Colonic mucosa (tissue), 4 donors: ENCODE measurements at regions not wholly inside any gene's neighbourhood (a gene's known extent, or its start where the extent isn't known, plus 50 kb on each side); places are given as distances from the start of the nearest gene placed in this dataset.

Source experiments
- DNase-seq: peaks from one replicate; pipeline ENCODE4 v3.0.0-alpha.2; 2020
- H3K27ac ChIP-seq: fragments of 200-600 bp; one replicate; pipeline ENCODE4 v1.8.0; 2021
- H3K27me3 ChIP-seq: fragments of 200-600 bp; one replicate; pipeline ENCODE4 v1.8.0; 2021
- H3K36me3 ChIP-seq: fragments of 200-600 bp; one replicate; pipeline ENCODE4 v1.8.0; 2021
- H3K4me1 ChIP-seq: fragments of 200-600 bp; one replicate; pipeline ENCODE4 v1.8.0; 2021; ENCODE audit warnings: mild to moderate bottlenecking
- H3K4me3 ChIP-seq: fragments of 200-600 bp; one replicate; pipeline ENCODE4 v1.8.0; 2021
- H3K9ac ChIP-seq, 2 donors: one replicate each; pipeline ENCODE4 v1.7.0; 2013; ENCODE audit warnings: control low read depth in 2 of 2, low read depth in 2 of 2, low read length in 2 of 2
- H3K9me3 ChIP-seq: fragments of 200-600 bp; one replicate; pipeline ENCODE4 v1.8.0; 2021
- intact Hi-C: fragments of 100-400 bp; cut with DNase I; formaldehyde crosslinking; loops from one replicate; pipeline ENCODE4 v1.14.1; 2022
- TF ChIP-seq, protein P1 (sequence below): fragments of 200-600 bp; IDR thresholded peaks from one replicate; pipeline ENCODE4 v1.8.0; 2022; ENCODE audit warnings: antibody characterized with exemption, mild to moderate bottlenecking
- donor health status: healthy.
- donor health status: DM: no; HTN: no; CAD: no.
- donor health status: DM: no; HTN: no; CAD: no.

DNA sequence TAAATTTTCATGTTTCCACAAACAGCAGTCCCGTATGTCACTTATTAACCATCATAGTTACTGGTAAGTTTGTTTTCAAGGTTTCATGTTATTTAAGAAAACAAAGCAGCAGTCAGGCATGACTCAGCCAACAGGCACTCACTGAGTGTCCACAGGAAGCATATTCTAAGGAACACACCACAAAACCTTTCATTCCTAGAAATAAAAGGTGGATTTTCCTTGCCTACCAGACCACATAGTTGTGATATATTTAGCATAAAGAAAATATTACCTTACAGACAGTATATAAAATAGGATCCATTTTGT is 143.3 kb upstream of the AVPR1A start:
- intact Hi-C loops = no loop called here
- Histone ChIP-seq H3K27ac (no peak overlapping the region), H3K36me3 (no peaks in the 10 kb centered on the region), H3K4me3 (no peak overlapping the region), H3K9me3 (no peaks in the 10 kb centered on the region), H3K4me1 (no peaks in the 10 kb centered on the region), H3K27me3 (no peaks in the 10 kb centered on the region), H3K9ac (no peak overlapping the region)
- TF ChIP-seq, protein P1, sequence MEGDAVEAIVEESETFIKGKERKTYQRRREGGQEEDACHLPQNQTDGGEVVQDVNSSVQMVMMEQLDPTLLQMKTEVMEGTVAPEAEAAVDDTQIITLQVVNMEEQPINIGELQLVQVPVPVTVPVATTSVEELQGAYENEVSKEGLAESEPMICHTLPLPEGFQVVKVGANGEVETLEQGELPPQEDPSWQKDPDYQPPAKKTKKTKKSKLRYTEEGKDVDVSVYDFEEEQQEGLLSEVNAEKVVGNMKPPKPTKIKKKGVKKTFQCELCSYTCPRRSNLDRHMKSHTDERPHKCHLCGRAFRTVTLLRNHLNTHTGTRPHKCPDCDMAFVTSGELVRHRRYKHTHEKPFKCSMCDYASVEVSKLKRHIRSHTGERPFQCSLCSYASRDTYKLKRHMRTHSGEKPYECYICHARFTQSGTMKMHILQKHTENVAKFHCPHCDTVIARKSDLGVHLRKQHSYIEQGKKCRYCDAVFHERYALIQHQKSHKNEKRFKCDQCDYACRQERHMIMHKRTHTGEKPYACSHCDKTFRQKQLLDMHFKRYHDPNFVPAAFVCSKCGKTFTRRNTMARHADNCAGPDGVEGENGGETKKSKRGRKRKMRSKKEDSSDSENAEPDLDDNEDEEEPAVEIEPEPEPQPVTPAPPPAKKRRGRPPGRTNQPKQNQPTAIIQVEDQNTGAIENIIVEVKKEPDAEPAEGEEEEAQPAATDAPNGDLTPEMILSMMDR = no peak
- no peak for DNase-seq

DNA sequence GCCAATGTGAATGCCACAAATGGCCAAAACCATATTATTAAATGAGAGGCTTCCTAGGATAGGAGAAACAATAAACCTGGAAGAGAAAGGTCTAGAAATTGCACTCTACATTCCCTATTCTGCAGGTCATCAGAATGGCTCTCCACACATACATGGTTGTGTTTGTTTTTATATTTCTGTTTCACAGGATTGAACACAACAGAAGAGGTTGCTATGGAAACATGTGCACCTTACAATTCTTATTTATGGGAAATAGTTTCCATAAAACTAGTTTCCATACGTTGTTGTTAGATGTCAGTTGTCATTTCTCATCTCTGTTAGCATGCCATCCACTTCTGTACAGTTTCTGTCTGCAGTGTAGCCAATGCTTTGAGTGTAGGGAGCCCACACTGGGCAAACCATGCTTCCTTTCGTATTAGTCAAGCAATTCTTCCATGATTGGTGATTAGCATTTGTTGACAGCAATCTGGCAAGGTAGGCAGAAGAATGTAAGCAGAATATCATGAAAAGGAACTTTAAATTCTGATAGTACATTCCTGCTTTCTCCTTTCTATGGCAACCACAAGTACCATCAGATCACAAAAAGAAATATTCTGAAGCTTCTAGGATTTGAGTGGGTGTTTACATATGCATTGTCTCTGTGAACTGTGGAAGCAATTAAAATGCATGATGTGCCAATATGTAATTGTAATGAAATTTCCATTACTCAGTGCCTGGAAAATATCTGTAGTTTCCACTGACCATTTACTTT is 141.6 kb upstream of the AVPR1A start:
- Histone ChIP-seq H3K4me1 (no peaks in the 10 kb centered on the region), H3K9ac (no peak overlapping the region), H3K36me3 (no peaks in the 10 kb centered on the region), H3K27me3 (no peaks in the 10 kb centered on the region), H3K9me3 (no peaks in the 10 kb centered on the region), H3K27ac (no peak overlapping the region), H3K4me3 (no peak overlapping the region)
- TF ChIP-seq, protein P1 = no peak
- no peak for DNase-seq
- intact Hi-C loops = no loop called here

DNA sequence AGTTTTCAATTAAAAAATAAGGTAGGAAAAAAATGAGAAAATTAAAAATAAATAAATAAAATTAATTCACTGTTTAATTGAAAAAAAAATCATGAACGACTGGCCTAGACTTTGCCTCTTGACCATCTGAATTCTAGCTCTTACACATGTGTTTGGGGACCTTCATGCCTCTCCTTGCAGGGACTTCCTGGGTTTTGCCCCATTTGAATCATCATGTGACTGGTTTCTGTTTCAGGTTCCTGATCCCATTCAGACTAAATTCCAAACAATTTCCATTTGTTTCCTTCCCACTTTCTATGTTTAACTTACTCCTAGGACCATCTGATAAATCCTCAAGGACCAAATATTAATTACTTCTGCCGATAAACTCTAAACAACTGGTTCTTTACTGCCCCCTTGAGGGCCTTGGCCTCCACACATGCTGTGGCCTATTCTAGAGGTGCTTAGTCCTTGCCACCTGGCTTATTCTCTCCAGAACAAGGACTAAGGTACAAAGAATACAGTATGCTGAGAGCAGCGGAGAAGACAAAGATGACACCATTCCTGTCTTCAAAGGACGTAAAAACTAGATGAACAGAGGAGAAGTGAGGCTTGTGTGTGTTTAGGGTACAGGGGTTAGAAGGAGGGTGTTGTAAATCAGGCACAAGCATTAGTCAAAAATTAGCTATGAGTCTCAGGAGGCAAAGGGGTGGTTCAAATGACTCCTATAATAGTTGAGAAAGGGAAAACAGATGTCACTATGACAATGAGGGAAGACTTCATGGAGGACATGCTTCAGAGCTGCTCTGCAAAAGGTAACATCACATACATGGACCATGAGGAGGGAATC is 125.8 kb upstream of the AVPR1A start:
- Histone ChIP-seq H3K9ac (no peak overlapping the region), H3K4me1 (no peaks in the 10 kb centered on the region), H3K27me3 (no peaks in the 10 kb centered on the region), H3K9me3 (no peaks in the 10 kb centered on the region), H3K4me3 (no peak overlapping the region), H3K36me3 (no peaks in the 10 kb centered on the region), H3K27ac (no peak overlapping the region)
- intact Hi-C loops = no loop called here
- TF ChIP-seq, protein P1 = peak; percentile 39
- DNase-seq = peak; percentile 17

DNA sequence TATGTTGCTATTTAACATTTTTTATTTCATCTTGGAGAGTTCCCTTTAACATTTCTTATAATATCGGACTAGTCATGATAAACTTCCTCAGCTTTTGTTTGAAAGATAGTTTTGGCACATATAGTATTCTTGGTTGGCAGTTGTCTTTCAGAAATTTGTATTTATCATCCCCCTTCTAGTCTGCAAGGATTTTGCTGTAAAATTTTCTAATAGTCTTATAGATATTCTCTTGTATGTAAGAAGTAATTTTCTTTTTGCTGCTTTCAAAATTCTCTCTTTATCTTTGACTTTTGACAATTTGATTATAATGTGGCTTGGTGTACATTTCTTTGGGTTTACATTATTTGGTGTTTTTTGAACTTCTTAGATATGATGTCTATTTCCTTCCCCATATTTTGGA is 116.0 kb upstream of the AVPR1A start:
- TF ChIP-seq, protein P1 = no peak
- Histone ChIP-seq H3K4me3 (no peak overlapping the region), H3K9me3 (no peaks in the 10 kb centered on the region), H3K9ac (no peak overlapping the region), H3K27ac (no peak overlapping the region), H3K36me3 (no peaks in the 10 kb centered on the region), H3K27me3 (no peaks in the 10 kb centered on the region), H3K4me1 (no peaks in the 10 kb centered on the region)
- DNase-seq = no peak
- intact Hi-C loops = no loop called here

DNA sequence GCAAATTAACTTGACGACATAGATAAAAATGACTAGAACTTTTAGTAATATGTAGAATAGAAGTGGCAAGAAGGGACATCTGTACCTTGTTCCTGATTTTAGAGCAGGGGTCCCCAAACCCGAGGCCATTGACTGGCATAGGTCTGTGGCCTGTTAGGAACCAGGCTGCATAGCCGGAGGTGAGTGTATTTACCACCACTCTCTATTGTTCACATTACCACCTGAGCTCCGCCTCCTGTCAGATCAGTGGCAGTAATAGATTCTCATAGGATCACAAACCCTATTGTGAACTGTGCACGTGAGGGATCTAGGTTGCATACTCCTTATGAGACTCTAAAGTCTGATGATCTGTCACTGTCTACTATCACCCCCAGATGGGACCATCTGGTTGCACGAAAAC is 113.6 kb upstream of the AVPR1A start:
- Histone ChIP-seq H3K4me1 (no peaks in the 10 kb centered on the region), H3K36me3 (no peaks in the 10 kb centered on the region), H3K27ac (no peak overlapping the region), H3K9me3 (no peaks in the 10 kb centered on the region), H3K9ac (no peak overlapping the region), H3K27me3 (no peaks in the 10 kb centered on the region), H3K4me3 (no peak overlapping the region)
- TF ChIP-seq, protein P1 = no peak
- intact Hi-C loops = no loop called here
- DNase-seq = no peak
